ENCODE measurements at regions not wholly inside any gene's neighbourhood (a gene's known extent, or its start where the extent isn't known, plus 50 kb on each side); places are given as distances from the start of the nearest gene placed in this dataset.
"Not testable (repeated sequence)": the region's sequence is repeated elsewhere in the genome, so short reads cannot be mapped to it uniquely, and the experiment has no call there.

DNA sequence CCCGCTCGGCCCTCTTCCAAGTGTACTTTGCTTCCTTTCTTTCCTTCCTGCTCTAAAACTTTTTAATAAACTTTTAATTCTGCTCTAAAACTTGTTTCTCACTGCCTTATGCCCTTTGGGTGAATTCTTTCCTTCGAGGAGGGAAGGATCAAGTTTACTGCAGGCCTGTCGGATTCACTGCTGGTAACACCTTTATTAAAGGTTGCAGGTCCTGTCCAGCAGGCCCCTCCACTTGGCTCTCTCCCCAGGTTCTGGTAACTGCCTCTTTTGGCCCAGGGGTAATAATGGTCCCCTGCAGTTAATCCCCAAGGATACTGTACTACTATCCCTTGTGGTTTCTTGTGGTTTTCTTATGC, 152.7 kb upstream of the EEA1 start:
- no peak for ATAC-seq

DNA sequence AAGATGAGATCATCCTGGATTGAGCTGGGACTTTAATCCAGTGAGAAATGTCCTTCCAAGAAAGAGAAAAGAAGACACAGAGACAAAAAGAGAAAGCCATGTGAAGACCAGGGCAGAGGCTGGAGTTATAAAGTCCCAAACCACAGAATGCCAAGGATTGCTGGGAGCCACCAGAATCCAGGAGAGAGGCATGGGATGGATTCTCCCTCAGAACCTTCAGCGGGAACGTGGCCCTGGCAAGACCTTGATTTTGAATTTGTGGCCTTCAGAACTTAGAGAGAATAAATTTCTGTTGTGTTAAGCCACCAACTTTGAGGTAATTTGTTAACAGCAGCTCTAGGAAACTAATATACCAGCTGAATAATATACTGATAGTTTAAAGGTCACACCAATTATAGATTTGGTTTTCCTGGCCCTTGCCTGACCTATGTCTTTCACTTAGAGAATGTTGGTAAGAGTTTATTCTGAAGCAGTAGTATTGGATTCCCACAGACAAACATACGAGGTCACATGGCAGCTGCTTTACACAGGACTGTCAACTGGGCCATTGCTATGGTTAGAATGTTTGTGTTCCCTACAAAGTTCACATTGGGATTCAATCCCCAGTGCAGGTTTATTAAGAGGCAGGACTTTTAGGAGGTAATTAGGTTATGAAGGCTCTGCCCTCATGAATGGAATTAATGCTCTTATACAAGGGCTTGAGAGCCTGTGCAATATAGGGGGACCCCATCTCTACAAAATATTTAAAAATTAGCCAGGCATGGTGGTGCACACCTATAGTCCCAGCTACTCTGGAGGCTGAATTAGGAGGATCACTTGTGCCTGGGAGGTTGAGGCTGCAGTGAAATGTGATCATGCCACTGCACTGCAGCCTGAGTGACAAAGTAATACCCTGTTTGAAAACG, 156.5 kb upstream of the EEA1 start:
- no peak for ATAC-seq

DNA sequence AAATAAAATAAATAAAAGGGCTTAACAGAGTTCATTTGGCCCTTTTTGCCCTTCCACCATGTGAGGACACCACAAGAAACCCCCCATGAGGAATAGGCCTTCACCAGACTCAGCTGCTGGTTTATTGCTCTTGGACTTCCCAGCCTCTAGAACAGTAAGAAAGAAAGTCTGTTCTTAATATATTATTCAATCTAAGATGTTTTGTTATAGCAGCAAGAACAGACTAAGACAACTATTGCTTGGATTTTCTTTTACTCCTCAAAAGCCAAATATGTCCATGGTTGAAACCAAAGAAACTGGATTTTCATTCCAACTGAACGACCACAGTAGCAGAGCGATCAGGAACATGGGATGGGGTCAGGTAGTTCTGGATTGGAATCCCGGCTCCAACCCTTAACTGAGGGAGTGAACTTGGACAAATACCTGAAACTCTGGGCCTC, 157.2 kb upstream of the EEA1 start:
- no peak for ATAC-seq

DNA sequence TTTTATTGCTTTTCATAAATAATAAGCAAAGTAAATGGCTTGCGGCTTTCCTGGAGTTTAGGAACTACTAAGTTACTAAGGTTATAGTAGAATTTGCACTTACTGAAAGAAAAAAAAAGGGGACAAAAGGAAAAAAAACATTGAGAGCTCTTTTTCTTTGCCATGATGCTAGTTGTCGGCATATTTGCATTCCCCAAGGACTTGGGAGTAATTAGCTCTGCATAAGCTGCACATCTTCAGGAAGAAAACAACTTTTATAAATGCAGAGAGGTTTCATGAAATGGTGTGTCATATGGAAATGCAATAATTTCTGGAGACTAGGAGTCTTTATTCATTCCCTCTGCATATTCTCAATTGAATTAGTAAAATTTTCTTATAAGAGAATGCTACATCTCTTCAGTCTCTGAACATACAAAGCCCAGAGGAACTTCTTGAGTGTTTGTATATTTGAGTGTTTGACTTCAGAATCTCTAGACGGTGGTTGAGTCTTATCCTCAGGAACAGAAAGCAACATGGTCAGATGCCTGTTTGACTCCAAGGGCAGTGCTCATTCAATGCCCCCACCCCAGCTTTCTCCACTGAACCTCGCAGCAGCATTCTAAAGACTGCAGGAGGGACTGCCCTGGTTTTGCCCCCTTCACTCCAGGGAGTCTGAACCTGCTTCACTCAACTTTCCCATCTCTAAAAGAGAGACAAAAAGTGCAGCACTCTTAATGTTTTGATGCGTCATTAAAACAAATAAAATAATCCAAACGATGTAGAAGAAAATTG, 158.9 kb upstream of the EEA1 start:
- no peak for ATAC-seq

DNA sequence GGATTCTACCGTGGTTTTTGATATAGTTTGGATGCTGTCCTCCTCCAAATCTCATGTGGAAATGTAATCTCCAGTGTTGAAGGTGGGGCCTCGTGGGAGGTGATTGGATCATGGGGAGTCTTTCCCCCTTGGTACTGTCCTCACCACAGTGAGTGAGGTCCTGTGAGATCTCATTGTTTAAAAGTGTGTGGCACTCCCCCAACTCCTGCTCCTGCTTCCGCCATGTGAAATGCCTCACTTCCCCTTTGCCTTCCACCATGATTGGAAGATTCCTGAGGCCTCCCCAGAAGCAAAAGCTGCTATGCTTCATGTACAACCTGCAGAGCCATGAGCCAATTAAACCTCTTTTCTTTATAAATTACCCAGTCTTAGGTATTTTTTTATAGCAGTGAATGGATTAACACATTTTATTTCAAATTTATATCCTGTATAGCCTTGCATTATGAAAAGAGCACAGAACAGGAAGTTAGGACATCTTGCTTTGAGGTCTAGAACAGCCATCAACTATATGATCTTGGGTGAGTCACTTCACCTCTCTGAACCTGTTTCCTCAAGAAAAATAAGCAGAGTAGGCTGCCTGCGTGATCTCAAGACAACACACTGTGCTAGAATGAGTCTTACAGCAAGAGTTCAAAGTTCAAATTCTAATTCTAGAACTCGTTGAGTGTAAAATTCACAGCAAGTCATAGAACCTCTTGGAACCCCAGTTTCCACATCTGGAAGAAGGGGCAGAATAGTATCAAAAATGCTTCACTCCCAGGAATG, 160.9 kb upstream of the EEA1 start:
- ATAC-seq: peak; percentile 96 to 98

DNA sequence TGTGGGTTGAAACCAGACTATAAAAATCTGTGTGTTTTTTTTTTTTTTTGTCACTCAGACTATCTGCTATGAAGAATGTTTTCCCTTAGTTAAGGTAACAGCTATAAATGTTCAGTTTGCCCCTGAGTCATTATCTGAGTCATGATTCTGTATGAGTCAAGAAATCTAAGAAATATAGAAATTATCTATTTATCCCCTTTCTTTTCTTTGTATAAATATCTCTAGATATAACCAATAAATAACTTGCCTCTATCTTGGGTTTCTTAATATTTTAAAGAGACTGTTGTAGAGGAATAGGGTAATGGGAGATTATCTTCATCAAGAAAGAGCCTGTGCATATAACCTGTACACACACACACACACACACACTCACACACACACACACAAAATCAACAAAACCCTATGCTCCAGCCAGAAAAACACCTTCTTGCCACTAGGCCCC, 161.7 kb upstream of the EEA1 start:
- peak; percentile 76 to 79 for ATAC-seq

DNA sequence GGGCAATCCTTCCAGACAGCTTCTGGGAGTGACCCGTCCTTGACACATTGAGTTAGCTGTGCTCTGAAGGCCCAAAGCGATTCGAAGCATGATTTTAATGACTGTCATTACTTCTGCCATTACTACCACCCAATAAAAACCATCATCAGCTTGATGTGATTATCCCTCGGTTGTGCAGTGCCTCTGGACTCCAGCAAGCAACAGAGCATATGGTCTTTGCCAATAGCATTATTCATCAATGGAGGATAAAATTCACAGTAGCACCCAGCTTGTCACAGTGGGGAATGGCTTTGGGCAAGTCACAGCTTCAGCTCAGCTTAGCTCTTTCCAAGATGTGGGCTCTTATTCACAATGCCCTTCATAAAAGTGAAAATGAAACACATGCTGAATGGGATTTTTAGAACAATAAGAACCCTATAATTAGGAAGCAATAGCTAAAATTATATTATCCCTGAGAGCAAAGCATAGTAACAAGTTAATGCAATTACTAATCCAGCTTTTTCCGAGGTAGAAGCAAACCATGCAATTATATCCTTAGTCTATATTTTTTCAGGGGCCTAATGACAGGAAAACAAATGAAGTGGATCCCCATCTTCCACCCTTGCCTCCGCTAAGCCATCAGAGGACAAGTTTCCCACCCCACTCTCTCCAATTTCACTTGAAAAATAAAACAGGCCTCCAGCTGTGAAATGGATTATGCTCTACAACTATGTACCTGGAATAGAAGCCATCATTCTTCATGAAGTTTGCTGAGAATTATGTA, 163.0 kb upstream of the EEA1 start:
- ATAC-seq: no peak

DNA sequence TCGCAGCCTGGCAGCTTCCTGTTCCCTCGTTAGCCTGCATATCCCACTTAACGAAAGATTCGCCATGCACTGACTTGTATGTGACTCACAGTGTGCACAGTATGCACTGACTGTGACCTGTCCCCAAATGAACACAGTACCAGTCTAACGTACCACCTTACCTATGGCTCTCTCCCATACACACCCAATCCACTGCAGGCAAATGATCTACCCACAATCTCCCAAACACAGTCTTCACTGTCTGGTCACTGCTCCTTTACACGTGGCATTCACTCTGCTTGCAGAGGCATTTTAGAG, 163.5 kb upstream of the EEA1 start:
- ATAC-seq: no peak

DNA sequence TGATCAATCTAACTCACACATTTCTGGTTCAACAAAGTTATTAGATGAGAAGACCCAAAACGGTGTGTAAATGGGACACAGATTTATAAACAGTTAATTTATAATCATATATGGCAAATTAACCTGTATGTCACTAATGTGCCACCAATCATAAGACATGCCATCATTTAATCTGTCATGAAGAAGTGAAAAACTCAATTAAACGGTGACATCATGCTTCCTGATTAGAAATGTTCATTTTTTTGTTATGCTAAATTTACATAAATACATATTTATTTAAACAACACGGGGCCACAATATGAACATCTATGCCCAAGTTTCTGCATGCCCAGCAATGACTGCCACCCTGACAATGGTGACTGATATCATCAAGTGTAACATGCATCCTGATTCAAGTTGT, 164.1 kb upstream of the EEA1 start:
- no peak for ATAC-seq

DNA sequence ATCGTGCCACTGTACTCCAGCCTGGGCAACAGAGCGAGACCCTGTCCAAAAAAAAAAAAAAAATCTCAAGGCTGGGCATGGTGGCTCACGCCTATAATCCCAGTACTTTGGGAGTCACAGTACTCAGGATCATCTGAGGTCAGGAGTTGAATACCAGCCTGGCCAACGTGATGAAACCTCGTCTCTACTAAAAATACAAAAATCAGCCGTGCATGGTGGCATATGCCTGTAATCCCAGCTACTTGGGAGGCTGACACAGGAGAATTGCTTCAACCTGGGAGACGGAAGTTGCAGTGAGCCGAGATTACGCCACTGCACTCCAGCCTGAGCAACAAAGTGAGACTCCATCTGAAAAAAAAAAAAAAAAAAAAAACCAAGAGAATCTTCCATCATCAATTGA, 165.1 kb upstream of the EEA1 start:
- ATAC-seq: not testable (repeated sequence)

DNA sequence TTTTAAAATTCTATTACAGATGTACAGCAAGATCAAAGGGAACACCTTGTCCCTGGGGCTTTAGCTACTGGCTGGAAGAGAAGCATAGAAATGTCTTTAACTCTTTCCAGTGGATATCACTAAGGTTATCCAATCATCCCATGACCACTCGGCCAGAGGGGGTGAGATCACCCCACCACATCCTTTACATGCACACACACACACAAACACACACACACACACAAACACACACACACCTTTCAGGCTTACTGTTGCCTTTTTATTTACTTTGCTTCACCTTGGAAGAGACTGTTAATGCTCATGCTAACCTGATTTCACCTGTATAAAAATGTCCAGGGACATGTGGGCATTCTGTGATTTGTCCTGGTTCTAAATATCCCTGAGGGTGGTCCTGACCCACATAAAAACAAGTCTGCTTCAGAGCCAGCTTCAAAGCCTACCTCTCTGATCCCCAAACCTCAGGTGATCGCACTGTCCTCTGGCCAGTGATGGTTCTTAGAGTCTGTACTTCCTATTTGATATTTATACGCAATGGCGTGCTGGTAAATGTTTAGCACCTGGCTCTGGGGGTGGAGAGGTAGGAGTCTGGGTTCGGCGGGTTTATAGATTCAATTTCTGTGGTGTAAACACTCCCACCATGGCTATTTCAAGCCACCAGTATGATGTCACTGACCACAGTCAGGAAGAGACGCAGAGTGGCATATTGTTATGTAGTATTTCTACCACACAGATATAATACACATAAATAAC, 166.1 kb upstream of the EEA1 start:
- ATAC-seq: peak; percentile 26 to 30

DNA sequence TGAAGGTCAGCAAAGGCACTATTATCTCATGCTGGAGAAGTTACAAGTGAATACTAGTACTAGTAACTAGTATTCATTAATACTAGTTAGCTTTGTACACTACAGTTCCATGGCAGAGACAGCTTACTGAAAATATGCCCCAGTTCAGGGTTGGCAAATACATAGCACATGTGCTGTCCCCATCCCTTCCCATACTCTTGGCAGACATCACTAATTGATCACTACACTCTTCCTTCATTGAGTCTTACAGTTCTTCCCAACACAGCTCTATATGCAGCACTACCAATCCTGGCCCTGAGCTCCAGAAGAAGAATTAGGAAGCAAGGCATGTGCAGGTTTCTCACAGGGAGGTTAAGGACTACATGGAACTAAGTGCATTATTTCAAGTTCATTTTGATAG, 168.3 kb upstream of the EEA1 start:
- ATAC-seq: no peak

DNA sequence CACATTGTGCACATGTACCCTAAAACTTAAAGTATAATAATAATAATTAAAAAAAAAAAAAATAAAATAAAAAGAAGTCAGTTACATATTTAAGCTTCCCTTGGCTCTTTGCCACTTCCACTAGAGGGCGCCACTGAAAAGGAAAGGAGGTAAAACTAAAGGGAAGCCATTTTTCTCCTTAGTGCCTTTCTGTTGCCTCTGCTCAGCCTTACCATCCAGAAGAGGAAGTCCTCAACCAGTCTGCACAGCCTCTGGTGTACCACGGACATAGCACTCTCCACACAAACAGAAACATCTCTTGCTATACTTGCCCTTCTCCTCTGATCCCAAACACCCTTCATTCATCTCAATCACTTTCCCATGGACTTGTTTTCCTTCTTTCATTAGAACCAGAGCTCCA, 169.0 kb upstream of the EEA1 start:
- ATAC-seq: peak; percentile 35 to 67

DNA sequence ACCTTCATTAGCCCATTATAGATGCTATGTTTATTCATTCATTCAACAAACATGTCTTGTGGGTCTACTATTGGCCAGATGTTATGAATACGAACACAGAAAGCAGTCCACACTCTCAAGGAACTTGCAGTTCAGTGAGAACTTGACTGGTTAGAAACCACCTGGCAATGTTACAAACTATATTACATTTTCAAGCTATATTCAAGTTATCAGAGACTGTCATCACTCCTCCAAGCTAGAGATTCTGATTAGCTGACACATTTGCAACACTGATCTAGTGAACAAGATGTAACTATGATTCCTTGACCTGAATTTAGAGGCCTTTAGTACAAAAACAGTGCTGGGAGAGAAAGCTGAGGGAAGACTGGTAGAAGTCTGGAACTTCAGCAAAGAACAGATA, 170.7 kb upstream of the EEA1 start:
- ATAC-seq: no peak

DNA sequence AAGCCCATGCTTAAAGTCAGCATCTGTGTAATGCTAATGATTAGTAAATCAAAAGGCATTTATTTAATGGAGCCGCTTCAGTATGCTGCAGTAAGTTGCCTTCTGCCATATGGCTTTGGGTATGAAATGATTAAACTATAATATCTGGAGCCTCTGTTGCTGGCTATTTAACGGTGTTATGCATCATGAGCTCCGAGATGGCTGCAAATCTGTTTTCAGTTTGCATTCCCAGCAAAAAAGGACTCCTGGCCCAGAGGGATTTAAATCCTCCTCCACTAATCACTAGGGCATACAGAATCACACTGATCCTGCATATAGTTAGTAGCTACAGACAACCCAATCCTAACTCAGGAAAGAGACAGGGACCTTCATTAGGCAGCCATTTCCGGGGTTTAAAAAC, 171.5 kb upstream of the EEA1 start:
- ATAC-seq: no peak

DNA sequence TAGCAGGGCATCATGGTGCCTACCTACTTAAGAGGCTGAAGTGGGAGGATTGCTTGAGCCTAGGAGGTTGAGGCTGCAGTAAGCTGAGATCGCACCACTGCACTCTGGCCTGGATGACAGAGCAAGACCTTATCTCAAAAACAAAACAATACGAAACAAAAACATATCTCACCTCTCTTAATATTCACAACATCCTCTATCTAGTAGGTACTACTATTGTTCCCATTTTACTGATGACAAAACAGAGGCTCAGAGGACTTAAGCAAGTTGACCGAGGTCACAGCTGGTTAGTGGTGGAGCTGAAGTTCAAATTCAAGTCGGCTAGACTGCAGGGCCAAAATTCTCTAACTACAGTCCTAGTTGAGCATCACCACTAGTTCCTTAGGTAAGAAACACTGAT, 172.3 kb upstream of the EEA1 start:
- ATAC-seq: no peak

DNA sequence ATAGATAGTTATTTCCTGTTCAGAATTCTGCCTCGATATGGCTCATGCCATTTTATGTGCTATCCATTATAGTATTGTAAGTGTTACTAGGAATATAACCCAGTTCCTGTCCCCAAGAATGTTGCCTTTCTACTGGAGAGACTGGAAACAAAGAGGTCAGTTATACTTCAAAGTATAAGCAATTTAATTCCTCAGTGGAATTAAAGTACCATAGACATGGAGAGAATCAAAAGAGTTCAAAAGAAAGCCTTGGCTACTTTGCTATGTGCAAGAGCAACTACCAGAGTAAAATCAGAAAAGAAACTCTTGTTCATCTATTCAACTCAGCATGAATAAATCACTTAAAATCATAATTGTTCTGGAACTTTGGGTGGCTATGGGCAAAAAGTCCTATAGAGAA, 173.2 kb upstream of the EEA1 start:
- ATAC-seq: no peak

DNA sequence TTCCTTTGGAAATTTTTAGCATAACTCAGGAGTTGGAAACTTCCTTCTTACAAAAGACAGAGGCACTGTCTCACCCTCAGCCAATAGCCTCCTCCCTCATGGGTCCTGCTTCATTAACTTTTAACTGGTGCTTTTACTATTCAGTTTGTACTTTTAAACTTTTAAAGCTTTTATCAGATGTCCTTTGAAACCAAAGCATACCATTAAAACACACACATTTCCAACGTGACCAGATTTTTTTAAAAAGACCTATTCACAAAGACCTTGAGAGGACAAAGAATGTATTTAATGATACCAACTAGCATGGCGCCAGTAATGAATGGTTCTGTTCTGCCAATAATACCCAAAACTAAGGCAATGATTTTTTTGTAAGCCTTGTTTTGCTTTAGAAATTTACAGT, 173.6 kb upstream of the EEA1 start:
- no peak for ATAC-seq

DNA sequence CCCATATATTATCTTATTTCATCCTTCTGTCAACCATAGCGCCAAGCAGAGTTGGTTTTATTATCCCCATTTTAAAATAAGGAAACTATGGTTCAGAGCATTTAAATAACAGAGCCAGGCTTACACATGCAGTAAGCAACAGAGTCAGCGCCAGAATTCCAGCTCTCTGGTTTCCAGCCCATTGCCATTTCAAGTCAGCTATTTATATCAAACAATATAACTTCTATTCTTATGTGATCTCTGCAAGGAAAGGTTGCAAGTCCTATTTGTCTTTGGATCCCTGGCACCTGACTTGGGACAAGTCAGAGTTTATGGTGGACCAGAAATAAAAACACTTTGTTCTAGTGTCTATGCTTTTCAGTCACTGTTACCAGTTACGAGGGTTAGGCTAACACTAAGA, 174.1 kb upstream of the EEA1 start:
- ATAC-seq: no peak

DNA sequence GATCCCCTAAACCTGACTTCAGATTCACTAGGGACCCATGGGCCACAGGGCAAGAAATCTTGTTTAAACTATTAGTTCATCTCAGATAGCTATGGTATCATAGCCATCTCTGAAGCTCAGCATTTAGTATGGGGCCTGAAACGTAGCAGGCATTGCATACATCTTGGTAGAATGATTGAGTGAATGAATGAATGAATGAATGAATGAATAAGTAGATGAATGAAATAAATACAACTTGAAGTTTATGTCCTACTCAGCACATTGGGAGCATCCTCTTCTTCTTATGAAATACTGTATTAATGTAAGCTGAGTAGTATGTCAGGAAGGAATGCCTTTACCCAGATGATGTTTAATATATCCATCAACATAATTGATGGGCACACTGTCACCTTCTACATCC, 175.4 kb upstream of the EEA1 start:
- no peak for ATAC-seq

DNA sequence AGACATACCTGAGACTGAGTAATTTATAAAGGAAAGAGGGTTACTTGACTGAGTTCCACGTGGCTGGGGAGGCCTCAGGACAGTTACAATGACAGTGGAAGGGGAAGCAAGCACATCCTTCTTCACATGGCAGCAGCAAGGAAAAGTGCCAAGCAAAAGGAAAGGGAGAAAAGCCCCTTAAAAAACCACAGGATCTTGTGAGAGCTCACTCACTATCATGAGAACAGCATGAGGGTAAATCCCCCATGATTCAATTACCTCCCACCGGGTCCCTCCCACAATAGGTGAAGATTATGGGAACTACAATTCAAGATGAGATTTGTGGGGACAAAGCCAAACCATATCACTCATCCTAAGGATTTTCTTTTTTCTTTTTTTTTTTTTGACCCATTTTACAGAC, 177.8 kb upstream of the EEA1 start:
- no peak for ATAC-seq

All from activated CD4-positive, CD25-positive, alpha-beta regulatory T cell treated with anti-CD3 and anti-CD28 coated beads, Interleukin-2, amount 50 U/mL, for 24 hours (primary cell).